NT2/D1 (cell line): ENCODE measurements at regions not wholly inside any gene's neighbourhood (a gene's known extent, or its start where the extent isn't known, plus 50 kb on each side); places are given as distances from the start of the nearest gene placed in this dataset.

ENCODE experiments used
- SUZ12 ChIP-seq: IDR thresholded peaks from 2 replicates; pipeline ENCODE4 v1.6.1; 2011; ENCODE audit not compliant: insufficient read length, insufficient read depth; ENCODE audit errors: extremely low read depth
- YY1 ChIP-seq: IDR thresholded peaks from 2 replicates; pipeline ENCODE4 v1.6.1; 2011; ENCODE audit not compliant: insufficient read length, insufficient read depth
- ZNF274 ChIP-seq: IDR thresholded peaks from 2 replicates; pipeline ENCODE4 v1.6.1; 2011; ENCODE audit warnings: mild to moderate bottlenecking, low read depth, low read length

DNA sequence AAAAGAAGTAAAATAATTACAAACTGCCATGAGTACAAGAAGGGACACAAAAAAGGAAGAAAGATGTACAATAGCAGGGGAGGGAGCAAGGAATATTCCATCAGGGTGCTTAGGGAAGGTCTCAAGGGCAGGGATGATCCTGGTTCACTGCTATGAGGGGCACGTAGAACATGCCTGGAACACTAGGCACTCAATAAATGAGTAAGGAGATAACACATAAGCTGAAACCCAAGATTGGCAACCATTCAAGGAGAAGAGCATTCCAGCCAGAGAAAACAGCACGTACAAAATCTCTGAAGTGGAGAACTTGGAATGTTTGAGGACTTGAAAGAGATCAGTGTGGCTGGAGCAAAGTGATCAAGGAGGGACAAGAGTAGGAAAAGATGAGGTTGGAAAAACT lies 103.2 kb downstream of the FAM161A start:
- TF ChIP-seq ZNF274 (no peak), YY1 (no peak), SUZ12 (no peak)
